C4-2B (cell line): ENCODE measurements at regions not wholly inside any gene's neighbourhood (a gene's known extent, or its start where the extent isn't known, plus 50 kb on each side); places are given as distances from the start of the nearest gene placed in this dataset.

Source experiments
- H3K27ac ChIP-seq: fragments of 450-650 bp; 2 replicates; pipeline ENCODE4 v1.5.1; 2017
- ZFX ChIP-seq: fragments of 450-650 bp; IDR thresholded peaks from 2 replicates; pipeline ENCODE4 v1.6.1; 2017
- TF ChIP-seq, protein P1 (sequence below): fragments of 450-650 bp; conservative IDR thresholded peaks from 2 replicates; pipeline ENCODE4 v1.5.1; 2017; ENCODE audit warnings: mild to moderate bottlenecking

DNA sequence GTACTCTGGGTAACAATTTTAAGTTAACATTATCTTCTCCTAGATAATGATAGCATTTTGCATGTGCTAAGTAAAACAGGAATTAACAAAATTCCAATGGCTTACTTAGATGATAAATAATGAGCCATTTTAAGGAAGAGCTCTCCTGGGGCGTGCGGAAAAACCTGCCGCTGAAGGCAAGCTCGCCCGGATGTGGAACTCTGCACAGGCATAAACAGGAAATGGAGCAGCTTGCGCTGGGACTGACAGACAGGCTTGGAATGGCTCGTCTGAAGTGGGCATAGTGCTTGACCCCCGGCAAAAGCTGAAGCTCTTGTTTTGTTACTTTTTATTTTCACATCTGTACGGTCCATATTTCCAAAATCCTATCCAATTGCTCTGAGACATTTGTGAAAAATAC, 169.2 kb downstream of the ZNF281 start:
- no peak for TF ChIP-seq ZFX
- TF ChIP-seq, protein P1, sequence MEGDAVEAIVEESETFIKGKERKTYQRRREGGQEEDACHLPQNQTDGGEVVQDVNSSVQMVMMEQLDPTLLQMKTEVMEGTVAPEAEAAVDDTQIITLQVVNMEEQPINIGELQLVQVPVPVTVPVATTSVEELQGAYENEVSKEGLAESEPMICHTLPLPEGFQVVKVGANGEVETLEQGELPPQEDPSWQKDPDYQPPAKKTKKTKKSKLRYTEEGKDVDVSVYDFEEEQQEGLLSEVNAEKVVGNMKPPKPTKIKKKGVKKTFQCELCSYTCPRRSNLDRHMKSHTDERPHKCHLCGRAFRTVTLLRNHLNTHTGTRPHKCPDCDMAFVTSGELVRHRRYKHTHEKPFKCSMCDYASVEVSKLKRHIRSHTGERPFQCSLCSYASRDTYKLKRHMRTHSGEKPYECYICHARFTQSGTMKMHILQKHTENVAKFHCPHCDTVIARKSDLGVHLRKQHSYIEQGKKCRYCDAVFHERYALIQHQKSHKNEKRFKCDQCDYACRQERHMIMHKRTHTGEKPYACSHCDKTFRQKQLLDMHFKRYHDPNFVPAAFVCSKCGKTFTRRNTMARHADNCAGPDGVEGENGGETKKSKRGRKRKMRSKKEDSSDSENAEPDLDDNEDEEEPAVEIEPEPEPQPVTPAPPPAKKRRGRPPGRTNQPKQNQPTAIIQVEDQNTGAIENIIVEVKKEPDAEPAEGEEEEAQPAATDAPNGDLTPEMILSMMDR: no peak
- no peak overlapping the region for H3K27ac ChIP-seq

DNA sequence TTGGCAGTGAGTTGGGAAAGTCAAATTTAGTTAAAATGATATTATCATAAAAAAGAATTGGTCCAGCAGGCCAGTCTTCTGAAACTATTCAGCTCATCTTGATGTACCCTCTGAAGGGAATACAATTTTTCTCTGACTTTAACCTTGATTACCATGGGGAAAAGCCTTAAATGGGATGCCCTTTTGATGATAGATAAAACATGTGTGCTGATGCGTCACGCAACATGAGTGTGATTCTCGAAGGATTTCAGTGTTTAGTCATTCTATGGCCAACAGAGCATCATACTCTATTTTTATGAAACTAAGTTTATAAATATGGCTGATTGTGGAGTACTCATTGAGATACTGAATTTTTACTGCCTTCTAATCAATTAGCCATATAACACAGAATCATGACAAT, 171.5 kb downstream of the ZNF281 start:
- no peak overlapping the region for H3K27ac ChIP-seq
- TF ChIP-seq ZFX: no peak
- TF ChIP-seq, protein P1: no peak

DNA sequence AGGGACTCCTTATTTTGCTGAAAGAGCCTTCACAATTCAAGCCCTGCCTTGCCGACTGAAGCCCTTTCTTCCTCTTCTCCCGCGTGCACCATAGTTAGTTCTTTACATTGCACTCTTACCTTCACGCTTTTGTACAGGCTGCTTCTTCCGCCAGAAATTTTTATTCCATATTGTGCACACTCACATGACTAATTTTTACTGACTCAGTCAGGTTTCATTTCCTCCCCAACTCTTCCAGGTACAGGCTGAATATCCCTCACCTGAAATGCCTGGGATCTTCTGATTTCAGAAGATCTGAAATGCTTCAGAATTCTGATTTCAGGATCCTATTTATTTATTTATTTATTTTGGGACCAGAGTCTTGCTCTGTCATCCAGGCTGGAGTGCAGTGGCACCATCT, 172.8 kb downstream of the ZNF281 start:
- H3K27ac ChIP-seq: no peak overlapping the region
- no peak for TF ChIP-seq ZFX
- TF ChIP-seq, protein P1: no peak

DNA sequence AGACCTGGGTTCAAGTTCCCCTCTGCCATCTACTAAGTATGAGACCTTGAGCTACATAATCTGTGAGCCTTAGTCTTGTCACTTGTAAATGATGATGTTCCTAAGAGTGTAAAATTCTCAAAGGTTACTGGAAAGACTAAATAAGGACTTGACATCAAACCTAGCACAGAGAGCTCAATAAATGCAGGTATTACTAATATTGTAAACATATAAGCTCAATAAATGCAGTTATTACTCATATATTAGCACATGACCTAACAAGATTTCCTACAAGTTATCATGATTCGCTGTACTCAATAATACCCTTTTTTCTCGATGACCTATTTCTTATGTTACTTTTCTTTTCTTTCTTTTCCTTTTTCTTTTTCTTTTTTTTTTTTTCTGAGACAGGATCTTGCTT, 174.9 kb downstream of the ZNF281 start:
- no peak overlapping the region for H3K27ac ChIP-seq
- no peak for TF ChIP-seq ZFX
- TF ChIP-seq, protein P1: no peak

DNA sequence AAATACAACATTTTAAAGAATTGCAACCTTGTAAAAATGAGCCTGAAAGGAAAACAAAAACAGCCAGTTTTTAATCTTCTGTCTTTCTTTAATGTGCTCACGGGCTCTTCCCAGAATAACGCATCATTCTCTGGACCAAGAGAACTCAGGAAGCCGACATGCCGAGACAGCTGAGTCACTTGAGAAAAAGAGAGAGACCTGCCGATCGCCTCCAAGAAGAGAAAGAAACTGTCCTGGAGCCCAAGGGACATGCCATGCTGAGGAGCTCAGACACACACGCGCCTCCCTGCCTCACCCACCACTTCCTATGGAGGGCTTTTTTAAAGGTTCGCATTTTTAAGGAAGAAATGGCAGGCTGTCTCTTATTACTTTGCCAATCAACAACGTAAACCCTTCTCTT, 176.4 kb downstream of the ZNF281 start:
- TF ChIP-seq, protein P1: no peak
- no peak for TF ChIP-seq ZFX
- H3K27ac ChIP-seq: no peak overlapping the region

DNA sequence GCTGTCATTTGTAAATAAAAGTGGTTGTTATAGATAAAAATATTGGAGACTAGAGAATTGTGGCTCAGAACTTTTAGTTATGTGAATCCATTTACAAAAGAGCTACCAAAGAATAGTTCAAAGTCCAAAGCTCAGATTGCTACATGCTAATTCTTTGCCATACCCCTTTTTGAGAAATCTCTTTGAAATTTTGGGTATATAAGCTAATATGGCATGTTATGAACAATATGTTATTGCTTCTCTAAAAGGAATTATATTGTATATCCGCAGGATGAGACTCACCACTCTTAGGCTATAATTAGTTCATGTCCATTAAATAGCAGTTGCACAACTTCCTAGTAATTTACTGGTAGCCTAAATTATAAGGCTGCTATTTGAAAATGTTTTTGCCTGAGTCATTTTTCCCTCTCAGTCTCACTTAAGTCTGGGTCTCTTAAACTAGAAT, 178.0 kb downstream of the ZNF281 start:
- no peak for TF ChIP-seq ZFX
- TF ChIP-seq, protein P1: no peak
- no peak overlapping the region for H3K27ac ChIP-seq

DNA sequence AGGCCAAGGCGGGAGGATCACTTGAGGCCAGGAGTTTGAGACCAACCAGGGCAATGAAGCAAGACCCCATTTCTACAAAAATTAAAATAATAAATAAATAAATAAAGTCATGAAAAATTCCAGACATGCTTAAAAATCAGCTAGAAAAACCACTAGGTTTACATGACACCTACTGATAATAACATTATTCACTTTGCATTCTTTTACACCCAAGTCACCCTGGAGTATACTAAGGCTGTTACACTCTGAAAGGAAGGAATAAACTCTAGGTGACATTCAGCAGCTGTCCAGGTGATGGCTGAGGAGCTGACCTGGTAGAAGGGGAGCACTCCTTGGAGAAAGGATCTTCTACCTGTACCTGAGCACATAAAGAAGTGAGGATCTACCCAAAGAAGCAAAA, 179.2 kb downstream of the ZNF281 start:
- no peak overlapping the region for H3K27ac ChIP-seq
- TF ChIP-seq, protein P1: no peak
- no peak for TF ChIP-seq ZFX
